Right forelimb (tissue), 1 donor: ENCODE measurements at regions not wholly inside any gene's neighbourhood (a gene's known extent, or its start where the extent isn't known, plus 50 kb on each side); places are given as distances from the start of the nearest gene placed in this dataset.

Source experiments
- DNase-seq: peaks from one replicate; pipeline ENCODE4 v3.0.0-alpha.2; 2018

GRCh38 chr14:104520620-104521410, 58.7 kb upstream of the C14orf180 start:
- no peak for DNase-seq

- no peak for DNase-seq
Observed at GRCh38 chr14:104521816-104522745, 57.5 kb upstream of the C14orf180 start.

GRCh38 chr14:104522926-104523545, 56.5 kb upstream of the C14orf180 start:
- DNase-seq: no peak

- no peak for DNase-seq
Observed at GRCh38 chr14:104523546-104523935, 56.0 kb upstream of the C14orf180 start.

- no peak for DNase-seq
Observed at GRCh38 chr14:104524726-104525125, 54.8 kb upstream of the C14orf180 start.

- no peak for DNase-seq
Observed at GRCh38 chr14:104526723-104527645, 52.6 kb upstream of the C14orf180 start.

GRCh38 chr14:104527857-104528459, 51.6 kb upstream of the C14orf180 start:
- no peak for DNase-seq

- DNase-seq: no peak
Observed at GRCh38 chr14:104528496-104528895, 51.1 kb upstream of the C14orf180 start.
